HCT116 (cell line): ENCODE measurements at regions not wholly inside any gene's neighbourhood (a gene's known extent, or its start where the extent isn't known, plus 50 kb on each side); places are given as distances from the start of the nearest gene placed in this dataset.

Experiments
- POLR2AphosphoS5 ChIP-seq: IDR thresholded peaks from 2 replicates; pipeline ENCODE4 v1.6.1; 2011; ENCODE audit warnings: mild to moderate bottlenecking, low read depth, low read length, moderate library complexity
- SRF ChIP-seq: IDR thresholded peaks from 2 replicates; pipeline ENCODE4 v1.6.1; 2012; ENCODE audit warnings: low read depth
- ZNF274 ChIP-seq: fragments of 200-500 bp; sonication (Bioruptor generic); IDR thresholded peaks from 2 replicates; pipeline ENCODE4 v1.6.1; 2014; ENCODE audit warnings: mild to moderate bottlenecking, low read depth, low read length, inconsistent platforms
- TF ChIP-seq, protein P1 (sequence below), 3 experiments: fragments of 200-600 bp in 1 of 3; sonication (generic) in 1 of 3; IDR thresholded peaks in 2 of 3; conservative IDR thresholded peaks in 1 of 3; 2 replicates each; pipeline ENCODE4 v1.5.1; 2012 to 2017; ENCODE audit warnings: low read depth in 2 of 3, low read length in 2 of 3, antibody characterized with exemption in 1 of 3, borderline replicate concordance in 1 of 3, control low read depth in 1 of 3, mild to moderate bottlenecking in 1 of 3, mixed read lengths in 1 of 3, mixed run types in 1 of 3, moderate library complexity in 1 of 3; ENCODE audit not compliant: insufficient read depth in 1 of 3
- TF ChIP-seq, protein P2 (sequence below): IDR thresholded peaks from 2 replicates; pipeline ENCODE4 v1.6.1; 2012

DNA sequence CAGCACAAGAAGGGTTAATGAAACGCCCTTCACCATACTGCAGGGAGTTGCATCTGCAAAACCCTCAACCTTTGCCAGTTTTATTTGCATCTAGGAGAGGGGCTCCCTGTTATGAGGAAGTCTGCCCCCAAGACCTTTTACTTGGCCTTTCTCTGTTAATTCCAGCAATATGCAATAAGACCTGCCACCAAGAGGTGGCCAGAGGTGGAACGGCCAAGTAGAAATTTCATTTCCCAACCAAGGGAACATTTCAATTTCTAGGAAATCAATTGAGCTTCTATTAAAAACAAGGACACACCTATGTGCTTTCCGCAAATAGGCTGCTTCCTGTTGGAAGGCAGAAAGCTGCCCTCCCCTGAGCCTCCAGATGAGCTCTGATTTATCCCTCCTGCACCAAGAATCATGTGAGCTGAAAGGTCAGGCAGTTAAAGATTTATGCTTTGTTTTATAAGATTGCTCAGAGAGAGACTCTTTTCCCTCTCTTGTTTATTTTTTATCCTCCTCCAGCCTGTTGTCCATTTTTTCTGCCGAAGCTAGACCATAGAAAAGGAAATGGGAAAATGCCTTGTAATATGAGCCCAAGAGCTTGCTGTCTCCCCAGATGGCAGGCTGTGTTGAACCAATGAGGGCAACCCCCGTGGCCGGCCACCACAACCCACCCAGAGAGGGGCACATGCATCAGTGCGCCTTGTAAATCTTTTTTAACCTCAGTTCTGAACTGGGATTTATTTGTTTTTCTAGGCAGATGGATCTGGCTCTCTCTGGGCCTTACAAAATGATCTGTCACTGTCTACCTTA lies 572.8 kb downstream of the TLE1 start:
- TF ChIP-seq, protein P1, sequence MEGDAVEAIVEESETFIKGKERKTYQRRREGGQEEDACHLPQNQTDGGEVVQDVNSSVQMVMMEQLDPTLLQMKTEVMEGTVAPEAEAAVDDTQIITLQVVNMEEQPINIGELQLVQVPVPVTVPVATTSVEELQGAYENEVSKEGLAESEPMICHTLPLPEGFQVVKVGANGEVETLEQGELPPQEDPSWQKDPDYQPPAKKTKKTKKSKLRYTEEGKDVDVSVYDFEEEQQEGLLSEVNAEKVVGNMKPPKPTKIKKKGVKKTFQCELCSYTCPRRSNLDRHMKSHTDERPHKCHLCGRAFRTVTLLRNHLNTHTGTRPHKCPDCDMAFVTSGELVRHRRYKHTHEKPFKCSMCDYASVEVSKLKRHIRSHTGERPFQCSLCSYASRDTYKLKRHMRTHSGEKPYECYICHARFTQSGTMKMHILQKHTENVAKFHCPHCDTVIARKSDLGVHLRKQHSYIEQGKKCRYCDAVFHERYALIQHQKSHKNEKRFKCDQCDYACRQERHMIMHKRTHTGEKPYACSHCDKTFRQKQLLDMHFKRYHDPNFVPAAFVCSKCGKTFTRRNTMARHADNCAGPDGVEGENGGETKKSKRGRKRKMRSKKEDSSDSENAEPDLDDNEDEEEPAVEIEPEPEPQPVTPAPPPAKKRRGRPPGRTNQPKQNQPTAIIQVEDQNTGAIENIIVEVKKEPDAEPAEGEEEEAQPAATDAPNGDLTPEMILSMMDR (IDR thresholded peaks at IDR 0.05 in 2 of 3, conservative IDR thresholded peaks at IDR 0.05 in 1 of 3; ENCODE audit: borderline replicate concordance in 1 of 3, insufficient read depth in 1 of 3, low read depth in 2 of 3, low read length in 2 of 3): no peak
- TF ChIP-seq ZNF274: no peak
- TF ChIP-seq POLR2AphosphoS5: no peak
- TF ChIP-seq, protein P2, sequence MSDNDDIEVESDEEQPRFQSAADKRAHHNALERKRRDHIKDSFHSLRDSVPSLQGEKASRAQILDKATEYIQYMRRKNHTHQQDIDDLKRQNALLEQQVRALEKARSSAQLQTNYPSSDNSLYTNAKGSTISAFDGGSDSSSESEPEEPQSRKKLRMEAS: no peak
- TF ChIP-seq SRF: no peak
